OCI-LY3 (cell line): ENCODE measurements at regions not wholly inside any gene's neighbourhood (a gene's known extent, or its start where the extent isn't known, plus 50 kb on each side); places are given as distances from the start of the nearest gene placed in this dataset.

Experiments used
- H2AFZ ChIP-seq: fragments of 200-600, 300-600 bp; shearing (Covaris generic); 2 replicates; pipeline ENCODE4 v1.6.0; 2014; ENCODE audit warnings: antibody characterized with exemption, low read depth, low read length
- H3K27ac ChIP-seq: fragments of 200-600, 300-600 bp; sonication (generic); 2 replicates; pipeline ENCODE4 v1.5.1; 2014; ENCODE audit warnings: mild to moderate bottlenecking, low read length, moderate library complexity, mixed read lengths
- H3K27me3 ChIP-seq: fragments of 200-600, 300-600 bp; sonication (generic); 2 replicates; pipeline ENCODE4 v1.6.1; 2014; ENCODE audit warnings: low read depth, low read length, mixed read lengths
- H3K36me3 ChIP-seq: fragments of 200-600, 300-600 bp; sonication (generic); replicated peaks from 2 replicates; pipeline ENCODE3; 2014; ENCODE audit warnings: low read depth, low read length, mixed read lengths
- H3K4me1 ChIP-seq: fragments of 300-600, 200-600 bp; sonication (generic); 2 replicates; pipeline ENCODE4 v1.6.1; 2014; ENCODE audit warnings: low read length, mixed read lengths
- H3K4me2 ChIP-seq: fragments of 200-600, 300-600 bp; sonication (generic); 2 replicates; pipeline ENCODE4 v1.6.1; 2014; ENCODE audit warnings: low read length, mixed read lengths
- H3K4me3 ChIP-seq: fragments of 300-600, 200-600 bp; sonication (generic); 2 replicates; pipeline ENCODE4 v1.5.1; 2014; ENCODE audit warnings: antibody characterized with exemption, mild to moderate bottlenecking, low read length, moderate library complexity
- H3K79me2 ChIP-seq: fragments of 300-600, 200-600 bp; shearing (Covaris generic); 2 replicates; pipeline ENCODE4 v1.6.1; 2014; ENCODE audit warnings: mild to moderate bottlenecking, low read length, mixed read lengths
- H3K9ac ChIP-seq: fragments of 300-600, 200-600 bp; shearing (Covaris generic); 2 replicates; pipeline ENCODE4 v1.6.0; 2014; ENCODE audit warnings: mild to moderate bottlenecking, low read length, moderate library complexity
- H3K9me3 ChIP-seq: fragments of 200-600, 300-600 bp; shearing (Covaris generic); 2 replicates; pipeline ENCODE4 v1.6.1; 2014; ENCODE audit warnings: low read length, mixed read lengths; ENCODE audit not compliant: insufficient read depth
- H4K20me1 ChIP-seq: fragments of 200-600, 300-600 bp; sonication (generic); 2 replicates; pipeline ENCODE4 v1.6.1; 2016; ENCODE audit warnings: low read length, mixed read lengths; ENCODE audit not compliant: insufficient read depth
- CTCF ChIP-seq: fragments of 200-600, 300-600 bp; sonication (generic); IDR thresholded peaks from 2 replicates; pipeline ENCODE4 v1.5.1; 2014; ENCODE audit warnings: antibody characterized with exemption, low read length, low read depth
- EZH2phosphoT487 ChIP-seq: fragments of 200-600 bp; shearing (Covaris generic); IDR thresholded peaks from 2 replicates; pipeline ENCODE4 v1.6.1; 2018; ENCODE audit warnings: antibody characterized with exemption, mixed run types, low read depth

- H3K9ac ChIP-seq, result no peak overlapping the region
- H3K27me3 ChIP-seq, result no peaks in the 10 kb centered on the region
- TF ChIP-seq EZH2phosphoT487, result no peak
- no peak for TF ChIP-seq CTCF
- H3K27ac ChIP-seq, result no peak overlapping the region
- no peaks in the 10 kb centered on the region for H4K20me1 ChIP-seq
- no peak overlapping the region for H3K4me2 ChIP-seq
- no peak overlapping the region for H2AFZ ChIP-seq
- H3K79me2 ChIP-seq, result no peaks in the 10 kb centered on the region
- no peak overlapping the region for H3K4me3 ChIP-seq
- H3K4me1 ChIP-seq, result peaks cover 5% of the 10 kb centered on the region
- H3K9me3 ChIP-seq, result no peaks in the 10 kb centered on the region
- no peaks in the 10 kb centered on the region for H3K36me3 ChIP-seq
Observed at GRCh38 chr13:24613755-24614154, 66.5 kb upstream of the ATP12A start.

GRCh38 chr13:24614306-24615080, 65.7 kb upstream of the ATP12A start:
- no peaks in the 10 kb centered on the region for H3K36me3 ChIP-seq
- H4K20me1 ChIP-seq, result no peaks in the 10 kb centered on the region
- peaks cover 7% of the 10 kb centered on the region for H3K4me1 ChIP-seq
- no peaks in the 10 kb centered on the region for H3K9me3 ChIP-seq
- H2AFZ ChIP-seq, result no peak overlapping the region; the same call in 1 of the 2 replicates
- no peaks in the 10 kb centered on the region for H3K27me3 ChIP-seq
- no peak overlapping the region for H3K9ac ChIP-seq
- H3K27ac ChIP-seq, result no peak overlapping the region
- H3K4me2 ChIP-seq, result no peak overlapping the region
- no peaks in the 10 kb centered on the region for H3K79me2 ChIP-seq
- TF ChIP-seq CTCF, result no peak
- TF ChIP-seq EZH2phosphoT487, result no peak
- H3K4me3 ChIP-seq, result no peak overlapping the region

GRCh38 chr13:24615114-24615513, 65.1 kb upstream of the ATP12A start:
- Histone ChIP-seq H3K27ac (no peak overlapping the region), H2AFZ (no peak overlapping the region; the same call in 1 of the 2 replicates), H3K9me3 (no peaks in the 10 kb centered on the region), H4K20me1 (no peaks in the 10 kb centered on the region), H3K27me3 (no peaks in the 10 kb centered on the region), H3K36me3 (no peaks in the 10 kb centered on the region), H3K4me3 (no peak overlapping the region), H3K79me2 (no peaks in the 10 kb centered on the region), H3K9ac (no peak overlapping the region), H3K4me1 (peaks cover 7% of the 10 kb centered on the region), H3K4me2 (no peak overlapping the region)
- TF ChIP-seq EZH2phosphoT487, result no peak
- no peak for TF ChIP-seq CTCF

- H3K79me2 ChIP-seq, result no peaks in the 10 kb centered on the region
- peaks cover 7% of the 10 kb centered on the region for H3K4me1 ChIP-seq
- no peaks in the 10 kb centered on the region for H3K27me3 ChIP-seq
- H4K20me1 ChIP-seq, result no peaks in the 10 kb centered on the region
- no peak overlapping the region for H3K4me2 ChIP-seq
- H3K27ac ChIP-seq, result no peak overlapping the region
- H3K9me3 ChIP-seq, result no peaks in the 10 kb centered on the region
- no peak overlapping the region for H2AFZ ChIP-seq
- H3K36me3 ChIP-seq, result no peaks in the 10 kb centered on the region
- H3K4me3 ChIP-seq, result no peak overlapping the region
- H3K9ac ChIP-seq, result no peak overlapping the region
- no peak for TF ChIP-seq EZH2phosphoT487
- no peak for TF ChIP-seq CTCF
Observed at GRCh38 chr13:24615911-24616472, 64.2 kb upstream of the ATP12A start.
